ENCODE measurements at regions not wholly inside any gene's neighbourhood (a gene's known extent, or its start where the extent isn't known, plus 50 kb on each side); places are given as distances from the start of the nearest gene placed in this dataset.
"Not testable (repeated sequence)": the region's sequence is repeated elsewhere in the genome, so short reads cannot be mapped to it uniquely, and the experiment has no call there.

DNA sequence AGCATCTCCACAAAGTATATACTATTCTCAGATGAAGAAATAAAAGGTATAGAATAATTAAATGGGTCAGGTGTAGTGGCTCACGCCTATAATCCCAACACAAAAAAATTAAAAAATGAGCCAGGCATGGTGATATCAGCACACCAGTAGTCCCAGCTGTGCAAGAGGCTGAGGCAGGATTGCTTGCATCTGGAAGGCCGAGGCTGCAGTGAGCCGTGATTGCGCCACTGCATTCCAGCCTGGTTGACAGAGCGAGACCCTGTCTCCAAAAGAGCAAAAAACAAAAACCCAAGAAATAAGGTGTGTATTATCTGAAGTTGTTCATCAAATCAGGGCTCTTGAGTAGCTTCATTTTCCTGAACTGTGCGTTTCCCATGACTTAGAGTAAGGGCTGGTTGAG is 83.2 kb upstream of the MYO10 start:
- H3K4me3 ChIP-seq (ENCODE audit: low read depth, low read length), result no peak overlapping the region
- TF ChIP-seq, protein P1, sequence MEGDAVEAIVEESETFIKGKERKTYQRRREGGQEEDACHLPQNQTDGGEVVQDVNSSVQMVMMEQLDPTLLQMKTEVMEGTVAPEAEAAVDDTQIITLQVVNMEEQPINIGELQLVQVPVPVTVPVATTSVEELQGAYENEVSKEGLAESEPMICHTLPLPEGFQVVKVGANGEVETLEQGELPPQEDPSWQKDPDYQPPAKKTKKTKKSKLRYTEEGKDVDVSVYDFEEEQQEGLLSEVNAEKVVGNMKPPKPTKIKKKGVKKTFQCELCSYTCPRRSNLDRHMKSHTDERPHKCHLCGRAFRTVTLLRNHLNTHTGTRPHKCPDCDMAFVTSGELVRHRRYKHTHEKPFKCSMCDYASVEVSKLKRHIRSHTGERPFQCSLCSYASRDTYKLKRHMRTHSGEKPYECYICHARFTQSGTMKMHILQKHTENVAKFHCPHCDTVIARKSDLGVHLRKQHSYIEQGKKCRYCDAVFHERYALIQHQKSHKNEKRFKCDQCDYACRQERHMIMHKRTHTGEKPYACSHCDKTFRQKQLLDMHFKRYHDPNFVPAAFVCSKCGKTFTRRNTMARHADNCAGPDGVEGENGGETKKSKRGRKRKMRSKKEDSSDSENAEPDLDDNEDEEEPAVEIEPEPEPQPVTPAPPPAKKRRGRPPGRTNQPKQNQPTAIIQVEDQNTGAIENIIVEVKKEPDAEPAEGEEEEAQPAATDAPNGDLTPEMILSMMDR (IDR thresholded peaks at IDR 0.05; ENCODE audit: low read depth, low read length, missing control alignments), result no peak
- DNase-seq (ENCODE audit: low read depth), result no peak

DNA sequence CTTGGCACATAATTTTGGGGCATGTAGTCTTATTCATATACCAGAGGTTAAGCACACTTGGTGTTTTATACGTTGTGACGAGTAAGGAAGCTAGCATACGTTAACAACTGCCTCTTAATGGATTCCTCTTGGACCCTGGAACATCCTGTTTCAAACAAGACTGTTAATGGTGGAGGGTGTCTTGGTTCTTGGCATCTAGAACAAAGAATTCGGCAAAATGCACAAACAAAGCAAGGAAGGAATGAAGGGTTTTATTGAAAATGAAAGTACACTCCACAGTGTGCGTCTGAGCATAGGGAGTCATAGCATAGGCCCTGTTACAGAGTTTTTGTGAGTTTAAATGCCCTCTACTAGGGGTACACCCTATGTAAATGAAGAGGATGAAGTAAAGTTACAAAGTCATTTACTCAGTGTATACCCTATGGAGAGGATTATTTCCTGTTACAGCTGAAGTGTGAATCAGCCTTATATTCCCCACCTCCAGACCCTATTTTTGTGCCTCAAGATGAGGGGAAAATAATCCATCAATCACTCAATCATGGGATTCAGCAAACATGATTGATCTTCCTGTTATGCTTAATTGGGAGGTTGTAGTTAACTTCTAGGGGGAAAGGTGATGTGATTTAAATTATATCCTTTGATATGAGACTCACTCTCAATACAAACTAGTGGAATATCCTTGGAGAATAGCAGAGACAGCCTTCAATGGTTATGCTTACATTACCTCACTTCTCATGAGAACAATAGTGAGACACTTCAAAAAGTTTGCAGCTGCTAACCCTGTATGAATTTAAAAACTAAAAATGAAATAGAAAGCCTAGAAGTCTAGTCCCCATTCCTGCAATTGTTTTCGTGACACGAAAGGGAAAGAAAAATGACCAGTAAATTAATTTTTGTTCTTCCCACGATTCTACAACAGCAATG is 84.9 kb upstream of the MYO10 start:
- no peak overlapping the region for H3K4me3 ChIP-seq (ENCODE audit: low read depth, low read length)
- DNase-seq (ENCODE audit: low read depth), result no peak
- TF ChIP-seq, protein P1 (IDR thresholded peaks at IDR 0.05; ENCODE audit: low read depth, low read length, missing control alignments), result no peak

DNA sequence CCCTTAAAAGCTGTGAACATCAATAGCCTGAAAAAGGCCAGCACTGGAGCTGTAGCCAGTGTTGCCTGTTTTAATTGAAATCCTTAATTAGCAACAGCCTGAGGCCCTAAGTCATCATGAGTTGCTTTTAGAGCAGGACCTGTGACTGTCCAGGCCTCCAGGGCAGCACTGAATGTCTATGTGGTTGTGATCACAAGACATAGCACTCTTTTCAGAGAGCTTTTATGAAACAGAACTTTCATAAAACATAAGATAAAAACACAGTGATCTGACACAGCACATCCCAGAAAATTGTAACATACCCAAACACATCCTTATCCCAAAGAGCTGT is 85.5 kb upstream of the MYO10 start:
- TF ChIP-seq, protein P1 (IDR thresholded peaks at IDR 0.05; ENCODE audit: low read depth, low read length, missing control alignments), result no peak
- no peak for DNase-seq (ENCODE audit: low read depth)
- H3K4me3 ChIP-seq (ENCODE audit: low read depth, low read length), result no peak overlapping the region

DNA sequence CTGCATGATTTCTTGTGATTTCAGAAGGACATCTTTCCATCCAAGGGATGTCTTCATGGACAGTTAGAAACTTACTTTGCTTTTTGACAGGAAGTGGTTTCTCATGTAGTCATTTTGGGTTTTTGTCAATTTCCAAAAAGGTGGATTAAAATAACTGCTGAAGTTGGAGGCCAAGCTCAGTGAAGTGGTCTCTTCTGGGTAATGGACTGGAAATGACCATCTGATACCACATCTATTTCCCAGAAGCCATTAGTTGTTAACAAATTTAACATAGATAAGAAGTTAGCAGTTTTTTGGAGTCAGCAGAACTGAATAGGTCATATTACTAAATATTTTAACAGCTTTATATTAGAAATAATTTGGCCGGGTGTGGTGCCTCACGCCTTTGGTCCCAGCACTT is 86.2 kb upstream of the MYO10 start:
- TF ChIP-seq, protein P1 (IDR thresholded peaks at IDR 0.05; ENCODE audit: low read depth, low read length, missing control alignments), result no peak
- DNase-seq (ENCODE audit: low read depth), result no peak
- no peak overlapping the region for H3K4me3 ChIP-seq (ENCODE audit: low read depth, low read length)

DNA sequence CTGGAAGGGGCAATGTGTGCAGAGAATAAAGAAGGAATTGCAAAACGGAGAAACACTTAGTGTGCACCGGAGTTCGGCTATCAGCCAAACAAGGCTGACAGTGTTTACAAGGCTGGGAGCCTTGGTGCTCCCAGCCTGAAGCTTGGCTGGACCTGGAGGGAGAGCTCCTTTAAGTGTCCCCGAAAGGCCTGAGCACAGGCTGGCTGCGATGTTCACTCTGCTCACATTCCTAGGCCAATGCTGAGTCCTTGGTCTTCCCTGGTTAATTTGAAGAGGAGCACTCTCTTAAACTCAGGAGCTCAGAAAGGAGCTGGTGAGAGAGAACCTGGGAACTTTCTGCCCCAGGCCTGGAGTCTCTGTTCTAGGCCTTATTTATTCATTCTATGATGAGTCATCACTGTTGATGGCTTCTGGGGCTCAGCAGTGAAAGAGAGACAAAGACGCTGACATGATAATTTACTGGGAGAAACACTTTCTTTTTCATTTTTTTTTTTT is 88.6 kb upstream of the MYO10 start:
- no peak for DNase-seq (ENCODE audit: low read depth)
- TF ChIP-seq, protein P1 (IDR thresholded peaks at IDR 0.05; ENCODE audit: low read depth, low read length, missing control alignments), result no peak

DNA sequence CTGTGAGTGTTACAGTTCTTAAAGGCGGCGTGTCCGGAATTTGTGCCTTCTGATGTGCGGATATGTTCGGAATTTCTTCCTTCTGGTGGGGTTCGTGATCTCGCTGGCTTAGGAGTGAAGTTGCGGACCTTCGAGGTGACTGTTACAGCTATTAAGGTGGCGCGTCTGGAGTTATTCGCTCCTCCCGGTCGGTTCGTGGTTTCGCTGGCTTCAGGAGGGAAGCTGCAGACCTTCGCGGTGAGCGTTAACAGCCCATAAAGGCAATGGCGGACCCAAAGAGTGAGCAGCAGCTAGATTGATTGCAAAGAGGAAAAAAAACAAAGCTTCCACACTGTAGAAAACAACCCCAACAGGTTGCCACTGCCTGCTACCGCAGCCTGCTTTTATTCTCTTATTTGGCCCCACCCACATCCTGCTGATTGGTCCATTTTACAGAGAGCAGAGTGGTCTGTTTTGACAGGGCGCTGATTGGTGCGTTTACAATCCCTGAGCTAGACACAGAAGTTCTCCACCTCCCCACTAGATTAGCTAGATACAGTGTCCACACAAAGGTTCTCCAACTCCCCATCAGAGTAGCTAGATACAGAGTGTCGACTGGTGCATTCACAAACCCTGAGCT is 95.7 kb upstream of the MYO10 start:
- DNase-seq (ENCODE audit: low read depth); H3K4me3 ChIP-seq (ENCODE audit: low read depth, low read length): not testable (repeated sequence)

More for the DNA sequence above, 88.6 kb upstream of the MYO10 start:
- H3K4me3 ChIP-seq (ENCODE audit: low read depth, low read length), result no peak overlapping the region

DNA sequence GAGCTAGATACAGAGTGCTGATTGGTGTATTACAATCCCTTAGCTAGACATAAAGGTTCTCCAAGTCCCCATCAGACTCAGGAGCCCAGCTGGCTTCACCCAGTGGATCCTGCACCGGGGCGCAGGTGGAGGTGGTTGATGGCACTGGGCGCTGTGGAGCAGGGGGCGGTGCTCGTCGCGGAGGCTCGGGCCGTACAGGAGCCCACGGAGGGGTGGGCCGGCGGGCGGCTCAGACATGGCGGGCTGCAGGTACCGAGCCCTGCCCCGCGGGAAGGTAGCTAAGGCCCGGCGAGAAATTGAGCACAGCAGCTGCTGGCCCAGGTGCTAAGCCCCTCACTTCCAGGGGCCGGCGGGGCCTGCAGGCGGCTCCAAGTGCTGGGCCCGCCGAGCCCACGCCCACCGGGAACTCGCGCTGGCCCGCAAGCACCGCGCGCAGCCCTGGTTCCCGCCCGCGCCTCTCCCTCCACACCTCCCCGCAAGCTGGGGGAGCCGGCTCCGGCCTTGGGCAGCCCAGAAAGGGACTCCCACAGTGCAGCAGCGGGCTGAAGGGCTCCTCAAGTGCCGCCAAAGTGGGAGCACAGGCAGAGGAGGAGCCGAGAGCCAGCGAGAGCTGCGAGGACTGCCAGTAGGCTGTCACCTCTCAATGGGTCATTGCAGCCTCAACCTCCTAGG is 96.4 kb upstream of the MYO10 start:
- not testable (repeated sequence) for H3K4me3 ChIP-seq (ENCODE audit: low read depth, low read length); DNase-seq (ENCODE audit: low read depth)

DNA sequence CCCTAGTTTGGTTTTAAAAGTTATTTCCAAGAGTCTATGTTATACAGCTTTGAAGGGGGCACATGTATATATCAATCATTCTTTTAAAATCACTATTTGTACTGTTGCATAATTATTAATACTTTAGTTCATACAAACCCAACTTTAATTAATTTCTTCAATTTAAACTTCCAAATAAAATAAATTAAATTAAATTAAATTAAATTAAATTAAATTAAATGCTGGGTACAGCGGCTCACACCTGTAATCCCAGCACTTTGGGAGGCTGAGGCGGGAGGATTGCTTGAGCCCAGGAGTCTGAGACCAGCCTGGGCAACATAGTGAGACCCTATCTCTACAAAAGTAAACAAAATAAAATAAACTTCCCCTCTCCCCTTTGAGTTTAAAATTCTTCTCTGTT is 98.9 kb upstream of the MYO10 start:
- not testable (repeated sequence) for DNase-seq (ENCODE audit: low read depth); H3K4me3 ChIP-seq (ENCODE audit: low read depth, low read length)

Measured in GM12864 (cell line).